HG03520 (cell line): ENCODE measurements at regions not wholly inside any gene's neighbourhood (a gene's known extent, or its start where the extent isn't known, plus 50 kb on each side); places are given as distances from the start of the nearest gene placed in this dataset.

ENCODE experiments used
- ATAC-seq: cut with Tn5 transposase; IDR thresholded peaks from one replicate; pipeline ENCODE4 v1.9.1; 2021; ENCODE audit warnings: mild to moderate bottlenecking, moderate library complexity; ENCODE audit not compliant: unreplicated experiment

DNA sequence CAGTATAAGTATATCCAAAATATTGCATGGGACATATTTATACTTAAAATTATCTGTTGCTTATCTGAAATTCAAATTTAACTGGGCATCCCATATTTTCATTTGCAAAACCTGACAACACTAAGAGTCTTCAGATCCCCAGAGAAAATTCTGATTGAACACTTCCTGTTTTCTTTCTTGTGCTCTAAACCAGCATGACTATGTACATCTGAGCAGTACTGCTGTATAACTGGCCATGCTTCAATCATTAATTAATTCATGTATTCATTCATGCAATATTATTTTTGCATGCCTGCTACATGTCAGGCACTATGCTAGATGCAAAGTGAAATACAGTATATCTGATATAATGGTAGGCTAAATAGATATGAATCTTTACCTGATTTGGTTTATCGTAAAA lies 461.2 kb downstream of the TLR4 start:
- no peak for ATAC-seq

GRCh38 chr9:118170032-118170955 lies 466.1 kb downstream of the TLR4 start:
- ATAC-seq = no peak

GRCh38 chr9:118177241-118177640 lies 473.0 kb downstream of the TLR4 start:
- ATAC-seq = no peak

- no peak for ATAC-seq
Observed at GRCh38 chr9:118183576-118183975, 479.4 kb downstream of the TLR4 start.

DNA sequence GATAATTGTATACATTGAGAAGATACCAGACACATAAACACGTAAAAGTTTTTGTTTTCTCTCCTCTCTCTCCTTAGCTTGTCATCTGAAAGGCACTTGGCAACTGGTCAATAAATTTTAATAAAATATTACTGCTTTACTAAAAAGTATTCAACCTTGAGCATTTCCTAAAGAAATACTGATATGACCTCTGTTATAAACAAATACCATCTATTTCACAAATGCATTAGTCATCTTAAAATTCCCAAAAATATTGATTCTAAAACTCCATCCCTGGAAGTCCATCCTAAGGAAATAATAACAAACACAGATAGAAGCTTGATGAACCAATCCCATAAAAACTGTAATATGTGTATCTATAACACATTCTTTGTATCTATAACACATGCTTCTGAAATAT lies 483.2 kb downstream of the TLR4 start:
- ATAC-seq = no peak

GRCh38 chr9:118189615-118190014 lies 485.4 kb downstream of the TLR4 start:
- no peak for ATAC-seq

DNA sequence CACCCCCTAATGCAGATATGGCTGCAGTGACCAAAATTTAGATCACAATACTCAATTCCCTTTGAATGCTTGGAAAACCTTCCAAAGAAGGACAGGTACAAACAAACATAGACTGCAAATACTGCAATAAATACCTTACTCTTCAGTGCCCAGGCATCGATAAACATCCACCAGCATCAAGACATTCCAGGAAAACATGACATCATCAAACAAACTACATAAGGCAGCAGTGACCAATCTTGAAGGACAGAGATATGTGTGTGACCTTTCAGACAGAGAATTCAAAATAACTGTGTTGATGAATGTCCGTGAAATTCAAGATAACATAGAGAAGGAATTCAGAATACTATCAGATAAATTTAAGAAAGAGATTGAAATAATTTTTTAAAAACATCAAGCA lies 488.6 kb downstream of the TLR4 start:
- no peak for ATAC-seq

DNA sequence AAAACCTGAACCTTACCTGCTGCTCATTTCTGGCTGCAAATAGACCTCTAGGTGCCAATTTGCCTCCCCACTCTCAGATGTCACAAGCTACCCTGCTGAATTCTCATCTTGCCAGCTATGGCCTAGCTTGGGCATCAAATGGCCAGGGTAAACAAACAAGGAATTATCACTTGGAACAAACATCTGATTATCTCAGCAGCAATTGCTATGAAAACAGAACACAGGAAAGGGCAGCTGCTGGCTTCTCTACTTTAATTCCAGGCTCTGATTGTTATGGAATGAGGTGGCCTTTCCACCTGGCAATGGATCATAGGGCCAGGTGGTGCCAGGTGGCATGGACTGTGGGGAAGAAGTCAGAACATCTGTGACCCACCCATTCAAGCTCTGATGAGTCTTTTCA lies 505.1 kb downstream of the TLR4 start:
- no peak for ATAC-seq

DNA sequence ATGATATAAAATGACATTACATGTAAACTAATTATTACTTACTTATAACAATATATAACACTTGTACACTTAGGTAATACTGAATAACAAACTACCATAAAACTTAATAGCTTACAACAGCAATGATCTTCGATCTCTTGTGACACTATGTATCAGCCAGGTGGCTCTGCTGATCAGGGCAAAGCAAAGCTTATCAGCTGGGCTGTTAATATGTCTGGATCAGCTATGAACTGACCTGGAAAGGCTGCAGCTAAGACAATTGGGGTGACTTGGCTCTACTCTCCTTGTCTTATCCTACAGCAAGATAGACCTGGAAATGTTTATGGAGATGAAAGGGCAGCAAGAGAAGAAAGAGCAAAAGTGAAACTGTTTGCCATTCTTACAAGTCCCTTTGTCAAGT lies 511.3 kb downstream of the TLR4 start:
- ATAC-seq = no peak

- no peak for ATAC-seq
Observed at GRCh38 chr9:118222375-118222774, 518.2 kb downstream of the TLR4 start.

GRCh38 chr9:118223111-118223510 lies 518.9 kb downstream of the TLR4 start:
- ATAC-seq = no peak

GRCh38 chr9:118230329-118230728 lies 526.1 kb downstream of the TLR4 start:
- no peak for ATAC-seq

DNA sequence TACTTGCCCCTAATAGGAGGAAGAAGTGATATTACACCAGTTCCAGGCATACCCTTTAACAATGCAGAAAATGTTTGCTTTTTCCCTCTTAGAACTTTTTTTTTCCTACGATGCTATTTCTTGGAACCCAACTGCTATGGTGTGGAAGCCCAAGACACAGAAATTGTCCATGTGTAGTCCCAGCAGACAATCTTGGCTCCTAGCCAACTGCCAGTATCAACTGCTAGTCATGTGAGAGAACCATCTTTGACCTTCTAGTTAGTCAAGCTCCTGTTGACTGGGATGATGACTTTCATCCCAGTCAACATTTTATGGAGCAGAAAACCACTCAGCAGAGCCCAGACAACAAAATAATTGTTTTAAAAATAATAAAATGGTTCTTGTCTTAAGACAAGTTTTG lies 532.4 kb downstream of the TLR4 start:
- ATAC-seq = no peak

DNA sequence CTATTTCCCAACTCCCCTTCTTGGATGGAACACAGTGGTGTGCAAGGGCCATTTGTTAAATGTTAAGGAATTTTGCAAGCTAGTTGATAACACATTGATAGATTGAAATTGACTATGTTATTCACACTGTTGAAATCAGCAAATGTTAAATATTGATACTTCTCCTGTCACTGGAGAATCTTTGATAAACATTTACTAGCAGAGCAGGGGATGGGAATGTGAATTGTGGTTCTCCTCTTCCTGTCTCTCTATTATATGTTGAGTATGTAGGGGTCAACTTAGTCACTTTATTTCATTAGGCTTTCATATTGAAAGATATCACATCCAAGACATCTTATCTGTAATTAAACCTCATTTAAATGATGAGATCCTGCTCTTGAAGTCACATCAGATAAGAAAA lies 533.9 kb downstream of the TLR4 start:
- ATAC-seq = no peak

DNA sequence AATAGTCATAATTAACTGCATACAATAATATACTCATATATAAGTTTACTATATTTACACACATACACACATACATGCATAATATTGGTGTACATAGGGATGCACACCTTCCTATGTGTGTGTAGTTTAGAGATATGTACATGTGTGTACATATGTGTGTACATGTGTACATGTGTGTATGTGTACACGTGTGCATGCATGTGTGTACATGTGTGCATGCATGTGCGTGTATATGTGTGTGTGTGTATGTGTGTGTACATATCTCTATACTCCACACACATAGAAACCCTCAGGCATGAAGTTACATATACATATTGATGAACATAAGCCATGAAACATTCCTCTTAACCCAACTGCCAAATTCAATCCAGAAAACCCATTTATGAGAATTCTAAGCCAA lies 547.8 kb downstream of the TLR4 start:
- ATAC-seq = no peak

GRCh38 chr9:118262191-118262590 lies 558.0 kb downstream of the TLR4 start:
- ATAC-seq = no peak

- ATAC-seq = no peak
Observed at GRCh38 chr9:118263949-118264348, 559.7 kb downstream of the TLR4 start.

- ATAC-seq = no peak
Observed at GRCh38 chr9:118268046-118268445, 563.8 kb downstream of the TLR4 start.

GRCh38 chr9:118269623-118270022 lies 565.4 kb downstream of the TLR4 start:
- ATAC-seq = no peak

DNA sequence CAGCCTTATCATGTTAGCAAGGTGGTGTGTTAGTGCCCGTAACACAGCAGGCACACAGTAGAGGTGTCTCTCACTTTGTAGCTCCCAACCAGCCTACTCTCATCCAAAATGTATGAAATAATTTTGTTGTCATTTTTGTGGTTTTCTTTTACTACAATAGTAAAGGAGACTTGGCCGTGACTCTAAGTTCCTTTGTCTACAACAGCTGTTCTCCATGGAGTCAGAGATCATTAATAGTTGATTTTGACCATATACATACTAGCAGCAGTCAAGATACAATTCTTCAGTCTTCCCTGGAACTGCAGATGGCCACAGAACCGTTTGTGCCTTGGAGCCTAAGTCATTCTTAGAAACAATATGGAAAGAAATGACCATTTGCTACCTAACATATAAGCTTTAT lies 567.1 kb downstream of the TLR4 start:
- ATAC-seq = no peak

DNA sequence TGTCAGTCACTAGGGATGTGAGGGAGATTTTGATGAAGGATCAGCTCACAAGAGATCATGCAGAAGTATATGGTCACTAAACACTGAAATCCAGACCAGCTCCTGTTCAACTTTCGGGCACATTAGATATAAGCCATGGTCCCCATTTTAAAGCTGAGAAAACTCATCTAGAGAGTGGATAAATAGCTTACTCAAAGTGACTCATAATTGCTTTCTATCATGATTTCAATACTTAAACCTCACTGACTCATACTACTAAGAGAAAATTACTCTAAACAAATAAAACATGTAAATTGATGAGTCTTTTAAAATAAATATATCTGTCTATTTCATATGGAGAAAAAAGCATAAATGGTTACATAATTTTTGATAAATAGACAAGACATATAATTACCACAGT lies 567.7 kb downstream of the TLR4 start:
- no peak for ATAC-seq

- no peak for ATAC-seq
Observed at GRCh38 chr9:118273048-118273447, 568.8 kb downstream of the TLR4 start.

GRCh38 chr9:118276784-118277183 lies 572.6 kb downstream of the TLR4 start:
- no peak for ATAC-seq
